Neural cell (in vitro differentiated cells): ENCODE measurements at regions not wholly inside any gene's neighbourhood (a gene's known extent, or its start where the extent isn't known, plus 50 kb on each side); places are given as distances from the start of the nearest gene placed in this dataset.

Source experiments
- H2AFZ ChIP-seq: fragments of 200-600, 300-800 bp; sonication (generic), shearing (Covaris generic); 2 replicates; pipeline ENCODE4 v1.6.0; 2014; ENCODE audit warnings: low read depth, mild to moderate bottlenecking, antibody characterized with exemption, low read length, moderate library complexity
- H3F3A ChIP-seq: fragments of 200-600 bp; shearing (Covaris generic); 2 replicates; pipeline ENCODE4 v1.6.1; 2016; ENCODE audit warnings: mild to moderate bottlenecking, moderate library complexity, mixed read lengths, antibody characterized with exemption, low read length; ENCODE audit not compliant: insufficient read depth, poor library complexity, severe bottlenecking
- H3K27ac ChIP-seq: fragments of 200-600, 300-800 bp; sonication (generic), shearing (Covaris generic); 2 replicates; pipeline ENCODE4 v1.5.1; 2014; ENCODE audit warnings: mild to moderate bottlenecking, low read length, moderate library complexity
- H3K27me3 ChIP-seq: fragments of 300-800, 200-600 bp; sonication (generic), shearing (Covaris generic); 2 replicates; pipeline ENCODE4 v1.6.0; 2014; ENCODE audit warnings: mild to moderate bottlenecking, low read depth, low read length, moderate library complexity; ENCODE audit not compliant: insufficient read depth
- H3K36me3 ChIP-seq: fragments of 300-800, 200-600 bp; sonication (generic), shearing (Covaris generic); 2 replicates; pipeline ENCODE4 v1.5.1; 2014; ENCODE audit warnings: mild to moderate bottlenecking, antibody characterized with exemption, low read length, moderate library complexity; ENCODE audit not compliant: insufficient read depth
- H3K4me2 ChIP-seq: fragments of 300-800, 200-600 bp; sonication (generic), shearing (Covaris generic); 2 replicates; pipeline ENCODE4 v1.6.0; 2014; ENCODE audit warnings: mild to moderate bottlenecking, low read length
- H3K4me3 ChIP-seq: fragments of 300-800, 200-600 bp; sonication (generic), shearing (Covaris generic); 2 replicates; pipeline ENCODE4 v1.5.1; 2014; ENCODE audit warnings: mild to moderate bottlenecking, low read length, moderate library complexity
- H3K79me2 ChIP-seq: fragments of 200-600 bp; shearing (Covaris generic); replicated peaks from 2 replicates; pipeline ENCODE4 v1.6.0; 2014; ENCODE audit warnings: mild to moderate bottlenecking, low read length, moderate library complexity; ENCODE audit not compliant: insufficient read depth
- H3K9ac ChIP-seq: fragments of 300-800, 200-600 bp; sonication (generic), shearing (Covaris generic); 2 replicates; pipeline ENCODE4 v1.6.1; 2016; ENCODE audit warnings: mild to moderate bottlenecking, low read length, mixed read lengths
- H3K9me2 ChIP-seq: fragments of 200-600 bp; shearing (Covaris generic); 2 replicates; pipeline ENCODE4 v1.6.1; 2016; ENCODE audit warnings: mild to moderate bottlenecking, low read length, mixed read lengths; ENCODE audit not compliant: insufficient read depth
- H3K9me3 ChIP-seq: fragments of 200-600, 300-800 bp; sonication (generic), shearing (Covaris generic); 2 replicates; pipeline ENCODE4 v1.6.1; 2016; ENCODE audit warnings: mild to moderate bottlenecking, mixed run types, low read length, moderate library complexity, mixed read lengths
- H4K20me1 ChIP-seq: fragments of 200-600 bp; shearing (Covaris generic); 2 replicates; pipeline ENCODE4 v1.6.1; 2016; ENCODE audit warnings: mild to moderate bottlenecking, mixed run types; ENCODE audit not compliant: insufficient read depth
- EP300 ChIP-seq: fragments of 450-650 bp; conservative IDR thresholded peaks from 2 replicates; pipeline ENCODE4 v1.6.1; 2014; ENCODE audit warnings: antibody characterized with exemption, mild to moderate bottlenecking, moderate library complexity; ENCODE audit not compliant: poor library complexity, severe bottlenecking
- EZH2 ChIP-seq: fragments of 200-600, 300-800 bp; shearing (Covaris generic), sonication (generic); IDR thresholded peaks from 2 replicates; pipeline ENCODE4 v1.6.1; 2014; ENCODE audit warnings: antibody characterized with exemption, low read length, borderline replicate concordance, mild to moderate bottlenecking; ENCODE audit not compliant: insufficient read depth, poor library complexity, severe bottlenecking
- MXI1 ChIP-seq: fragments of 450-650 bp; conservative IDR thresholded peaks from 2 replicates; pipeline ENCODE4 v1.6.1; 2014; ENCODE audit warnings: antibody characterized with exemption, mild to moderate bottlenecking; ENCODE audit not compliant: poor library complexity, severe bottlenecking
- POLR2AphosphoS5 ChIP-seq: IDR thresholded peaks from 2 replicates; pipeline ENCODE4 v1.6.1; 2012
- RAD21 ChIP-seq: fragments of 450-650 bp; conservative IDR thresholded peaks from 2 replicates; pipeline ENCODE4 v1.6.1; 2014; ENCODE audit warnings: antibody characterized with exemption, mild to moderate bottlenecking, moderate library complexity
- SMC3 ChIP-seq: fragments of 450-650 bp; conservative IDR thresholded peaks from 2 replicates; pipeline ENCODE4 v1.6.1; 2014; ENCODE audit warnings: antibody characterized with exemption, mild to moderate bottlenecking, moderate library complexity; ENCODE audit not compliant: poor library complexity
- TAF1 ChIP-seq: IDR thresholded peaks from 2 replicates; pipeline ENCODE4 v1.6.1; 2012; ENCODE audit warnings: low read depth
- TF ChIP-seq, protein P1 (sequence below): fragments of 450-650 bp; IDR thresholded peaks from 2 replicates; pipeline ENCODE4 v1.5.1; 2014; ENCODE audit warnings: antibody characterized with exemption, mild to moderate bottlenecking, moderate library complexity; ENCODE audit not compliant: poor library complexity, severe bottlenecking
- TF ChIP-seq, protein P2 (sequence below): IDR thresholded peaks from 2 replicates; pipeline ENCODE4 v1.6.1; 2012; ENCODE audit warnings: borderline replicate concordance

- no peak overlapping the region for H3K4me3 ChIP-seq
- H3K9me2 ChIP-seq: no peaks in the 10 kb centered on the region
- H2AFZ ChIP-seq: no peak overlapping the region
- no peak overlapping the region for H3K9ac ChIP-seq
- no peaks in the 10 kb centered on the region for H3K9me3 ChIP-seq
- no peaks in the 10 kb centered on the region for H4K20me1 ChIP-seq
- H3K27me3 ChIP-seq: no peaks in the 10 kb centered on the region
- no peaks in the 10 kb centered on the region for H3F3A ChIP-seq
- no peaks in the 10 kb centered on the region for H3K79me2 ChIP-seq
- TF ChIP-seq, protein P1, sequence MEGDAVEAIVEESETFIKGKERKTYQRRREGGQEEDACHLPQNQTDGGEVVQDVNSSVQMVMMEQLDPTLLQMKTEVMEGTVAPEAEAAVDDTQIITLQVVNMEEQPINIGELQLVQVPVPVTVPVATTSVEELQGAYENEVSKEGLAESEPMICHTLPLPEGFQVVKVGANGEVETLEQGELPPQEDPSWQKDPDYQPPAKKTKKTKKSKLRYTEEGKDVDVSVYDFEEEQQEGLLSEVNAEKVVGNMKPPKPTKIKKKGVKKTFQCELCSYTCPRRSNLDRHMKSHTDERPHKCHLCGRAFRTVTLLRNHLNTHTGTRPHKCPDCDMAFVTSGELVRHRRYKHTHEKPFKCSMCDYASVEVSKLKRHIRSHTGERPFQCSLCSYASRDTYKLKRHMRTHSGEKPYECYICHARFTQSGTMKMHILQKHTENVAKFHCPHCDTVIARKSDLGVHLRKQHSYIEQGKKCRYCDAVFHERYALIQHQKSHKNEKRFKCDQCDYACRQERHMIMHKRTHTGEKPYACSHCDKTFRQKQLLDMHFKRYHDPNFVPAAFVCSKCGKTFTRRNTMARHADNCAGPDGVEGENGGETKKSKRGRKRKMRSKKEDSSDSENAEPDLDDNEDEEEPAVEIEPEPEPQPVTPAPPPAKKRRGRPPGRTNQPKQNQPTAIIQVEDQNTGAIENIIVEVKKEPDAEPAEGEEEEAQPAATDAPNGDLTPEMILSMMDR: no peak
- TF ChIP-seq EZH2: no peak
- no peak for TF ChIP-seq TAF1
- no peak for TF ChIP-seq MXI1
- no peak for TF ChIP-seq SMC3
- no peak for TF ChIP-seq POLR2AphosphoS5
- no peak for TF ChIP-seq EP300
- TF ChIP-seq RAD21: no peak
- TF ChIP-seq, protein P2, sequence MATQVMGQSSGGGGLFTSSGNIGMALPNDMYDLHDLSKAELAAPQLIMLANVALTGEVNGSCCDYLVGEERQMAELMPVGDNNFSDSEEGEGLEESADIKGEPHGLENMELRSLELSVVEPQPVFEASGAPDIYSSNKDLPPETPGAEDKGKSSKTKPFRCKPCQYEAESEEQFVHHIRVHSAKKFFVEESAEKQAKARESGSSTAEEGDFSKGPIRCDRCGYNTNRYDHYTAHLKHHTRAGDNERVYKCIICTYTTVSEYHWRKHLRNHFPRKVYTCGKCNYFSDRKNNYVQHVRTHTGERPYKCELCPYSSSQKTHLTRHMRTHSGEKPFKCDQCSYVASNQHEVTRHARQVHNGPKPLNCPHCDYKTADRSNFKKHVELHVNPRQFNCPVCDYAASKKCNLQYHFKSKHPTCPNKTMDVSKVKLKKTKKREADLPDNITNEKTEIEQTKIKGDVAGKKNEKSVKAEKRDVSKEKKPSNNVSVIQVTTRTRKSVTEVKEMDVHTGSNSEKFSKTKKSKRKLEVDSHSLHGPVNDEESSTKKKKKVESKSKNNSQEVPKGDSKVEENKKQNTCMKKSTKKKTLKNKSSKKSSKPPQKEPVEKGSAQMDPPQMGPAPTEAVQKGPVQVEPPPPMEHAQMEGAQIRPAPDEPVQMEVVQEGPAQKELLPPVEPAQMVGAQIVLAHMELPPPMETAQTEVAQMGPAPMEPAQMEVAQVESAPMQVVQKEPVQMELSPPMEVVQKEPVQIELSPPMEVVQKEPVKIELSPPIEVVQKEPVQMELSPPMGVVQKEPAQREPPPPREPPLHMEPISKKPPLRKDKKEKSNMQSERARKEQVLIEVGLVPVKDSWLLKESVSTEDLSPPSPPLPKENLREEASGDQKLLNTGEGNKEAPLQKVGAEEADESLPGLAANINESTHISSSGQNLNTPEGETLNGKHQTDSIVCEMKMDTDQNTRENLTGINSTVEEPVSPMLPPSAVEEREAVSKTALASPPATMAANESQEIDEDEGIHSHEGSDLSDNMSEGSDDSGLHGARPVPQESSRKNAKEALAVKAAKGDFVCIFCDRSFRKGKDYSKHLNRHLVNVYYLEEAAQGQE: no peak
- H3K4me2 ChIP-seq: no peak overlapping the region
- H3K36me3 ChIP-seq: no peaks in the 10 kb centered on the region
- H3K27ac ChIP-seq: no peak overlapping the region
Observed at GRCh38 chrX:20378233-20378920, 111.7 kb upstream of the RPS6KA3 start.

DNA sequence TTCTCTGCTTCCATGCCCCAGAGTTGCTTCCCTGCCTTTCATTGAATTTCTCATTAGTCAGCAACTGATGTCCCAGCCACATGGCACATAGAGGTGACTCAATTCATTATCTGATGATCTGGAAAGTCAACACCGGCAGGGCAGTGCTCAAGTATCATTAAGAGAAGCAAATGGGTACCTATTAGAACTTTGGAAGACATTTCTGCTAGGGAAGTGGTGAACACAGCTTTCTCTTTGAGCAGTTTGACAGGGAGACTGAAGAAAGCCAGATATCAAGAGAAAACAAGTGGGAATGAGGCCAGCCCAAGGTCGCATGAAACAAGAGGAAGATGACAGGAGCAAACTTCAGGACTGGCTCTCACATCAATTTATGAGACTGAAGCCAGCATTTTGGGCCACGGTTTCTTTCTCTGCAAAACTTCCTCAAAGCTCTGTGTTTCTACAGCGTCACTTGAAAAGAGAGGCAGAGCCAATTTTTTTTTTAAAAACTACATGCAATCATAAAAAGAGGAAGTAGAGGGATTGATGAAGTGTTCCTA, 108.3 kb upstream of the RPS6KA3 start:
- Histone ChIP-seq H3K4me2 (no peak overlapping the region), H2AFZ (no peak overlapping the region), H3K36me3 (no peaks in the 10 kb centered on the region), H4K20me1 (no peaks in the 10 kb centered on the region), H3K27ac (no peak overlapping the region), H3K27me3 (no peaks in the 10 kb centered on the region), H3K4me3 (no peak overlapping the region), H3K9me2 (no peaks in the 10 kb centered on the region), H3K79me2 (no peaks in the 10 kb centered on the region), H3K9me3 (no peaks in the 10 kb centered on the region), H3K9ac (no peak overlapping the region), H3F3A (no peaks in the 10 kb centered on the region)
- TF ChIP-seq EP300: no peak
- no peak for TF ChIP-seq POLR2AphosphoS5
- TF ChIP-seq TAF1: no peak
- TF ChIP-seq SMC3: no peak
- TF ChIP-seq EZH2: no peak
- TF ChIP-seq RAD21: no peak
- TF ChIP-seq, protein P2: no peak
- TF ChIP-seq, protein P1: no peak
